ENCODE measurements at regions not wholly inside any gene's neighbourhood (a gene's known extent, or its start where the extent isn't known, plus 50 kb on each side); places are given as distances from the start of the nearest gene placed in this dataset.

DNA sequence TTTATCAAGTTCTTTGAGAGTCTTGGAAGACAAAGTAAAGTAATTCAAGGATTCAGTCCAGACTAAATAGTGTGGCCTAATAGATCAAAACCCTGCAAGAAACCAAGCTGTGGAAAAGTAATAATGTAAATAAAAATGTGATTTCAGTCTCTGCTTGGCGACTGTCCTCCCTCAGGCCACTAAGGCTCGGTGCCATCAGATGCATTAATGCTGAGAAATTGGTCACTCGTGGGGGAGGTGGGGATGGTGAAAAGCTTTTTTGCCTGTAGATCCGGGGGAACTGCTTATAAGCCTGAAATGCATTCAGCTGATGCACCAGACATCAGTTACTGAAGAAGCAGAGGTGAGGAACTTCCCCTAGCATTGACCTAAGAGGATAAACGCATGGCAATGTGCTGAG lies 182.6 kb upstream of the TBX20 start:
- Histone ChIP-seq H3K27me3 (ENCODE audit: control insufficient read depth in 2 of 2, insufficient read depth in 2 of 2, low read length in 2 of 2) (peaks cover 0 to 5% of the 10 kb centered on the region in 2 experiments; a peak in 1 of 5 replicates), H3K27ac (ENCODE audit: extremely low read depth, low read depth, low read length) (no peak overlapping the region), H3K9me1 (ENCODE audit: control insufficient read depth, insufficient read depth, low read length) (no peaks in the 10 kb centered on the region), H2AFZ (ENCODE audit: low read depth, low read length) (no peak overlapping the region), H3K79me2 (ENCODE audit: control insufficient read depth, insufficient read depth, low read length) (no peaks in the 10 kb centered on the region), H3K4me1 (replicated peaks in 1 of 2; ENCODE audit: control insufficient read depth in 2 of 2, insufficient read depth in 2 of 2, low read length in 2 of 2) (no peaks in the 10 kb centered on the region), H3K36me3 (ENCODE audit: control insufficient read depth, insufficient read depth, low read length) (no peaks in the 10 kb centered on the region), H3K9me3 (replicated peaks; ENCODE audit: control insufficient read depth, insufficient read depth, low read depth, low read length) (no peaks in the 10 kb centered on the region), H3K9ac (ENCODE audit: insufficient read depth in 1 of 2, low read depth in 2 of 2, low read length in 2 of 2) (no peak overlapping the region), H4K20me1 (replicated peaks; ENCODE audit: control insufficient read depth, insufficient read depth, low read length) (no peaks in the 10 kb centered on the region), H3K4me3 (no peak overlapping the region), H3K4me2 (ENCODE audit: insufficient read depth, low read length) (no peak overlapping the region)
- WGBS (ENCODE audit: insufficient coverage, low coverage, missing lambda C conversion rate): 2% methylated on average over 5 of the region's 5 CpGs
- no peak for DNase-seq (ENCODE audit: extremely low read depth in 1 of 4, low spot score in 3 of 4)
- no peak for ATAC-seq
- BruUV-seq (replicated peaks): no TSS peak
- intact Hi-C loops (cut with micrococcal nuclease) (loop anchor here (10.0 kb wide), 1 partner anchor 242 kb away; no protein-coding TSS in a partner anchor), in situ Hi-C loops (cut with MboI) (no loop called here)
- TF ChIP-seq GTF2F1 (IDR thresholded peaks at IDR 0.05; ENCODE audit: low read depth, low read length) (no peak), ZNF146 (CRISPR knock-in tag; IDR thresholded peaks at IDR 0.05; ENCODE audit: unreplicated experiment) (no peak), RBM15 (IDR thresholded peaks at IDR 0.05; ENCODE audit: insufficient read depth, low read length) (no peak), CBX8 (IDR thresholded peaks at IDR 0.05; ENCODE audit: borderline replicate concordance, extremely low read depth, low read depth, low read length, poor library complexity, severe bottlenecking) (no peak), GATAD2B (IDR thresholded peaks at IDR 0.05; ENCODE audit: borderline replicate concordance) (no peak)
- TF ChIP-seq, protein P1, sequence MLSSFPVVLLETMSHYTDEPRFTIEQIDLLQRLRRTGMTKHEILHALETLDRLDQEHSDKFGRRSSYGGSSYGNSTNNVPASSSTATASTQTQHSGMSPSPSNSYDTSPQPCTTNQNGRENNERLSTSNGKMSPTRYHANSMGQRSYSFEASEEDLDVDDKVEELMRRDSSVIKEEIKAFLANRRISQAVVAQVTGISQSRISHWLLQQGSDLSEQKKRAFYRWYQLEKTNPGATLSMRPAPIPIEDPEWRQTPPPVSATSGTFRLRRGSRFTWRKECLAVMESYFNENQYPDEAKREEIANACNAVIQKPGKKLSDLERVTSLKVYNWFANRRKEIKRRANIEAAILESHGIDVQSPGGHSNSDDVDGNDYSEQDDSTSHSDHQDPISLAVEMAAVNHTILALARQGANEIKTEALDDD (IDR thresholded peaks at IDR 0.05): no peak
- POLR2A ChIA-PET: no interaction called here
- no peak for FAIRE-seq
- CTCF ChIA-PET (ENCODE audit: low intra/inter-chr PET ratio): no interaction called here
